H1 (cell line): ENCODE measurements at regions not wholly inside any gene's neighbourhood (a gene's known extent, or its start where the extent isn't known, plus 50 kb on each side); places are given as distances from the start of the nearest gene placed in this dataset.

Experiments used
- CBX5 ChIP-seq: fragments of 300-800, 300-1000 bp; sonication (generic); IDR thresholded peaks from 2 replicates; pipeline ENCODE4 v1.7.1; 2016; ENCODE audit warnings: antibody characterized with exemption, low read length, low read depth
- GABPA ChIP-seq: IDR thresholded peaks from 2 replicates; pipeline ENCODE4 v1.6.1; 2011; ENCODE audit warnings: mild to moderate bottlenecking, low read length, moderate library complexity, borderline replicate concordance; ENCODE audit not compliant: insufficient read depth
- NRF1 ChIP-seq: IDR thresholded peaks from 2 replicates; pipeline ENCODE4 v1.6.1; 2011; ENCODE audit warnings: mild to moderate bottlenecking, low read depth, low read length, improper control_type of control experiment
- POLR2AphosphoS5 ChIP-seq: IDR thresholded peaks from 2 replicates; pipeline ENCODE4 v1.6.1; 2011; ENCODE audit warnings: low read depth, low read length
- SIX5 ChIP-seq: IDR thresholded peaks from 2 replicates; pipeline ENCODE4 v1.6.1; 2011; ENCODE audit warnings: mild to moderate bottlenecking, low read depth, low read length
- SP4 ChIP-seq: IDR thresholded peaks from 2 replicates; pipeline ENCODE4 v1.6.1; 2012; ENCODE audit warnings: low read length, inconsistent platforms

GRCh38 chr12:24244231-24244630 lies 294.8 kb upstream of the SOX5 start (continued):
- TF ChIP-seq CBX5 (no peak), SP4 (no peak), GABPA (no peak), NRF1 (no peak), SIX5 (no peak), POLR2AphosphoS5 (no peak)
